MG63 (cell line): ENCODE measurements at regions not wholly inside any gene's neighbourhood (a gene's known extent, or its start where the extent isn't known, plus 50 kb on each side); places are given as distances from the start of the nearest gene placed in this dataset.

Experiments used
- DNase-seq: peaks from one replicate; pipeline ENCODE4 v3.0.0-alpha.2; 2020
- H3K27me3 ChIP-seq: fragments of 250-450 bp; sonication (Bioruptor Pico); 2 replicates; pipeline ENCODE4 v1.5.1; 2020; ENCODE audit warnings: mild to moderate bottlenecking, moderate library complexity
- H3K36me3 ChIP-seq: fragments of 250-450 bp; sonication (Bioruptor Pico); 2 replicates; pipeline ENCODE4 v1.5.1; 2020; ENCODE audit warnings: mild to moderate bottlenecking, moderate library complexity
- H3K4me3 ChIP-seq: fragments of 250-450 bp; sonication (Bioruptor Pico); 2 replicates; pipeline ENCODE4 v1.5.1; 2020; ENCODE audit warnings: mild to moderate bottlenecking, moderate library complexity
- H3K9me3 ChIP-seq: fragments of 250-450 bp; sonication (Bioruptor Pico); 2 replicates; pipeline ENCODE4 v1.5.1; 2020; ENCODE audit warnings: mild to moderate bottlenecking, moderate library complexity

- Histone ChIP-seq H3K9me3 (no peaks in the 10 kb centered on the region), H3K4me3 (no peak overlapping the region), H3K36me3 (no peaks in the 10 kb centered on the region), H3K27me3 (no peaks in the 10 kb centered on the region)
- peak; percentile 3 for DNase-seq
Observed at GRCh38 chr20:3315136-3315535, 76.1 kb upstream of the SLC4A11 start.

- Histone ChIP-seq H3K4me3 (no peak overlapping the region), H3K9me3 (no peaks in the 10 kb centered on the region)
- no peak for DNase-seq
Observed at GRCh38 chr20:3314391-3314790, 75.4 kb upstream of the SLC4A11 start.

DNA sequence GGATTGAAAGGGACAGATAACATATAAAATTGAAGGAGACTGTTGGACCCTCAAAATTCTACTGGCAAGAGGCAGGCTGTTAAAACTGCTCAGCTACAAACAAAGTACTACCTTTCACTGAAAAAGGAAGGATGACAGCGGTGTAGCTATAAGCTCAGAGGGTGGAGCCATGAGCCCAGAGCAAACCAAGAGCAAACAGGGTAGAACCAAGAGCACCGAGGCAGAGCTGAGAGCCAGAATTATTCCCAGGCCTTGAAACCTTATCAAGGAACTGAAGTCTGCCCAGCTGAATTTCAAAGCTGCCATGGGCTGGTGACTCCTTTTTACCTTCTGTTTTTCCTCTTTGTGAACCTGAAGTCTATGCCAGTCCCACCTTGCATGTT is 74.7 kb upstream of the SLC4A11 start:
- Histone ChIP-seq H3K36me3 (no peaks in the 10 kb centered on the region), H3K27me3 (no peaks in the 10 kb centered on the region), H3K9me3 (no peaks in the 10 kb centered on the region), H3K4me3 (no peak overlapping the region)
- DNase-seq = no peak

More at GRCh38 chr20:3314391-3314790, 75.4 kb upstream of the SLC4A11 start:
- Histone ChIP-seq H3K27me3 (no peaks in the 10 kb centered on the region), H3K36me3 (no peaks in the 10 kb centered on the region)

DNA sequence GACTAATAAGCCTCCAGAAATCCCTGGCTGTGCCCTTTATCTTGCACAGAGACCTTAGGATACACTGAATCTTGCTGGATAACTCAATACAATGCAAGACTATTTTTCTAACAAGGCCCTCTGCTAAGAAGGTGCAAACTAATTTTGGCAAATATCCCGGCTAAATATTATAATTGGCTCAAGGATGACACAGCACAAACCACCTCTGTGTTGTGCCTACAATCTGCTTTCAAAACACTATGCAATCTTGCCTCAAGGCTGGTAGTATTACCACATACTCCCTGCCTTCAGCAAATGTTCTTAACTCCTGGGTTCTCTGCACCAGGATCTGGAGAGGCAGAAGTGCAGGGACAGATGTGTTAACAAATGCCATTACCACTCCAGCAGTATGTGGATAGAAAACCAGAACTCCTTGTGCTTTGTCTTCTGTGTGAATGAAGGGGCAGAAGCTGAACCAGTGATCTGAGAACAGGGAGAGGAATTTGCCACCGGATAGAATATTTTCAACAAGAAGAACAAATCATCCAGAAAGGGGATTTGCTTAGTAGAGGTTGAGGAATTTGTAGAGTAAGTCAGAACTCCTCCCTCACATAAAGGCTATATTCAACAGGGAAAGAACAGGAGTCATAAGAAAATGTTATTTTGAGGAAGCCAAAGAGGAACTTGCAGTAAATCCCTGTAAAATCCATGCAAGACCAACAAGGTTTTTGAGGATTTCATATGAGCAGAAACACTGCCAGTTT is 74.1 kb upstream of the SLC4A11 start:
- Histone ChIP-seq H3K9me3 (no peaks in the 10 kb centered on the region), H3K36me3 (no peaks in the 10 kb centered on the region), H3K4me3 (no peak overlapping the region), H3K27me3 (no peaks in the 10 kb centered on the region)
- DNase-seq = no peak

GRCh38 chr20:3311623-3312022 is 72.6 kb upstream of the SLC4A11 start:
- no peak for DNase-seq
- no peaks in the 10 kb centered on the region for H3K36me3 ChIP-seq

GRCh38 chr20:3309226-3309625 is 70.2 kb upstream of the SLC4A11 start:
- Histone ChIP-seq H3K4me3 (no peak overlapping the region), H3K36me3 (no peaks in the 10 kb centered on the region), H3K27me3 (no peaks in the 10 kb centered on the region), H3K9me3 (no peaks in the 10 kb centered on the region)
- no peak for DNase-seq

More at GRCh38 chr20:3311623-3312022, 72.6 kb upstream of the SLC4A11 start:
- no peaks in the 10 kb centered on the region for H3K9me3 ChIP-seq
- H3K27me3 ChIP-seq = no peaks in the 10 kb centered on the region
- no peak overlapping the region for H3K4me3 ChIP-seq

DNA sequence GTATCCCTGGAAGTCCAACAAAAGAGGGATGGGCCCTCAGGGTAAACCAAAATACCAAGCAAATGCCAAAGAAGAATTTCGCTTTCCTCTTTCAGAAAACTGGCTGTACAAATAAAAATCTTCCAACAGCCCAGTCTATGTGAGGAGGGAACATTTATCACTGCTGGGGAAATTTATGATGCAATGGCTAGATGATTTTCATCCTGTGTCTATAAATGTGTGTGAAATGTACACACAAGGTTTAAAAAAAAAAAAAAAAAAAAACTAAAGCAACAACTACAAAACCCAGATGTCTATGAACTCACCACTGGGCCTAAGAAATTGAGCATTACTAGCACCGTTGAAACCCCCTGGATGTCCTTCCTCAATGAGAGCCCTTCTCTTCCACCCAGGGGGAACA is 68.7 kb upstream of the SLC4A11 start:
- DNase-seq = no peak
- no peaks in the 10 kb centered on the region for H3K36me3 ChIP-seq
- H3K27me3 ChIP-seq = no peaks in the 10 kb centered on the region
- no peaks in the 10 kb centered on the region for H3K9me3 ChIP-seq
- H3K4me3 ChIP-seq = no peak overlapping the region

DNA sequence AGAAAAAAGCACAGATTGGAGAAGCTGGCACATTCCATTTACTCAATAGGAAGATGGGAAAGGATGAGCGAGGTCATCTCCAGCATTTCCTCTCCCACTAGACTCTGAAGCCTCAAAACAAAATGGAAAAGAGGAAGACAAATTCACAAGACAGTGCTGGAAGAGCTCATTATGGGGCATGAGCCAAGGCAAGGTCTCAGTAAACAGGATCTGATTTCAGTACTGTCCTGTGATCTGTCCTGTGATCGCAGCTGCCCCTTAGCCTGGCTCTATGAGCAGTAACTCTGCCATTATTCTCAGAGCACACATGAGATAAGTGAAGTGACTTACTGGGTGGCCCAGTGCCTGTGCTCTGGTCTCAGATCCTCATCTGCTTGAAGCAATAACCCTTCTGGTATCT is 68.1 kb upstream of the SLC4A11 start:
- Histone ChIP-seq H3K9me3 (no peaks in the 10 kb centered on the region), H3K36me3 (no peaks in the 10 kb centered on the region), H3K4me3 (no peak overlapping the region), H3K27me3 (no peaks in the 10 kb centered on the region)
- DNase-seq = no peak

GRCh38 chr20:3306068-3306467 is 67.1 kb upstream of the SLC4A11 start:
- H3K36me3 ChIP-seq = no peaks in the 10 kb centered on the region
- H3K4me3 ChIP-seq = no peak overlapping the region
- DNase-seq = no peak
- H3K9me3 ChIP-seq = no peaks in the 10 kb centered on the region
- no peaks in the 10 kb centered on the region for H3K27me3 ChIP-seq

DNA sequence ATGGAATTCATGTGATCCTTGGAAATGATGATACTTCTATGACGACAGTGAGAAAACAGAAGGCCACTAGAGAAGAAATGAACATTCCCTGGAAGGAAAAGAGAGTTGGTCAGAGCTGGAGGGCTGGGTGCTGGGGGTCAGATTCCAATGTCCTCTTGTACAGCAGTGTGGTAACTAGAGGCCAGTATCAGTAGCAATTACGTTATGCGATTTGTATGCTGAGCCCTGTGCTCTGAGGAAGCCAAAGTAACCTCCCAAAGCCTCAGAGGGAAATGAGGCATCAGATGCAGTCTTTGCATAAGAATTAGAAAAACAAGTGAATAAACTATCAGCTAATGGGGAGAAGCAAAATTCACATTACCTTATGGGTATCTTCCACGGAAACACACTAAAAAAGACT is 65.5 kb upstream of the SLC4A11 start:
- Histone ChIP-seq H3K27me3 (no peaks in the 10 kb centered on the region), H3K9me3 (no peaks in the 10 kb centered on the region), H3K36me3 (no peaks in the 10 kb centered on the region), H3K4me3 (no peak overlapping the region)
- DNase-seq = no peak

DNA sequence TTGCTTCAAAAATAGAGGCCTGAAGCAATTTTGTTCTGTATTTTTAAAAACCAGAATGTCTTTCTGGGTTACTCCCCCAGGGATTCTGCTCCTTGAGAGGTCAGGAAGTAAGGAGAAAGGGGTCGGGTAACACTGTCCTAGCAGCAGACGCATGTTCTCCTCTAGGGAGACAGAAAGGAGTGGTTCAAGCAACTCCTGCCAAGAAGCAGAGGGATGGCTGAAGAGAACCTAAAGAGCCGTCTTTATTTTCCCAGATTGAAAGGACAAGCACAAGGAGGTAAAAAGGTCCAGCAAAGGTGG is 58.0 kb upstream of the SLC4A11 start:
- no peaks in the 10 kb centered on the region for H3K9me3 ChIP-seq
- no peaks in the 10 kb centered on the region for H3K36me3 ChIP-seq
- H3K27me3 ChIP-seq = no peaks in the 10 kb centered on the region
- DNase-seq = no peak
- H3K4me3 ChIP-seq = no peak overlapping the region

- Histone ChIP-seq H3K27me3 (no peaks in the 10 kb centered on the region), H3K4me3 (no peak overlapping the region), H3K9me3 (no peaks in the 10 kb centered on the region), H3K36me3 (no peaks in the 10 kb centered on the region)
- DNase-seq = no peak
Observed at GRCh38 chr20:3296261-3297078, 57.5 kb upstream of the SLC4A11 start.
